Body of pancreas (tissue), 4 donors: ENCODE measurements at regions not wholly inside any gene's neighbourhood (a gene's known extent, or its start where the extent isn't known, plus 50 kb on each side); places are given as distances from the start of the nearest gene placed in this dataset.

Experiments used
- ATAC-seq: fragments of 150-250 bp; one replicate; pipeline ENCODE4 v1.9.1; 2016
- DNase-seq, 4 donors: peaks; one replicate each; pipeline ENCODE4 v3.0.0-alpha.2; 2019
- H3K27ac ChIP-seq, 4 donors: fragments of 200-600 bp; sonication (generic); 1 replicate in 3 of 4; 2 replicates in 1 of 4; pipeline versions ENCODE4 v1.5.1 to v1.6.1; 2016 to 2019; ENCODE audit warnings: mild to moderate bottlenecking in 1 of 4, mixed read lengths in 1 of 4, moderate library complexity in 1 of 4
- H3K27me3 ChIP-seq, 2 donors: fragments of 200-600 bp; sonication (generic); one replicate each; pipeline ENCODE4 v1.6.0; 2016; ENCODE audit warnings: mild to moderate bottlenecking in 1 of 2
- H3K36me3 ChIP-seq, 2 donors: fragments of 200-600 bp; sonication (generic); replicated peaks in 1 of 2; 2 replicates each; pipeline ENCODE4 v1.5.1; 2016; ENCODE audit warnings: low read depth in 2 of 2; ENCODE audit not compliant: insufficient read depth in 1 of 2
- H3K4me1 ChIP-seq: fragments of 200-600 bp; sonication (generic); one replicate; pipeline ENCODE4 v1.6.0; 2016
- H3K4me3 ChIP-seq, 2 donors: fragments of 200-600 bp; sonication (generic); 1 replicate in 1 of 2; 2 replicates in 1 of 2; pipeline ENCODE4 v1.5.1; 2016 to 2019
- H3K9me3 ChIP-seq, 3 donors: fragments of 200-600 bp; sonication (generic); 1 replicate in 2 of 3; 2 replicates in 1 of 3; pipeline ENCODE4 v1.5.1; 2016
- CTCF ChIP-seq, 7 experiments: fragments of 450-650 bp in 4 of 7; fragments of 200-600 bp in 3 of 7; sonication (generic) in 3 of 7; IDR thresholded peaks; one replicate each; pipeline ENCODE4 v1.5.1; 2016 to 2019; ENCODE audit warnings: antibody characterized with exemption in 7 of 7
- POLR2A ChIP-seq, 3 donors: fragments of 450-650 bp; IDR thresholded peaks; one replicate each; pipeline ENCODE4 v1.6.1; 2016; ENCODE audit warnings: antibody characterized with exemption in 3 of 3, mild to moderate bottlenecking in 2 of 3
- WGBS, 2 donors: methylation state at CpG; one replicate each; pipeline ENCODE4 v1.1.5; 2017; 5-methylcytosine and 5-hydroxymethylcytosine counted together
- intact Hi-C: fragments of 100-400 bp; cut with DNase I; formaldehyde crosslinking; loops from one replicate; pipeline ENCODE4 v1.15.1; 2023

GRCh38 chr22:49302150-49302460, 525.6 kb downstream of the BRD1 start:
- Histone ChIP-seq H3K27me3 (peaks cover 0 to 10% of the 10 kb centered on the region in 2 donors), H3K9me3 (no peaks in the 10 kb centered on the region), H3K36me3 (no peaks in the 10 kb centered on the region), H3K4me1 (peaks cover 5% of the 10 kb centered on the region), H3K4me3 (no peak overlapping the region), H3K27ac (no peak overlapping the region)
- no peak for ATAC-seq
- no peak for TF ChIP-seq POLR2A (IDR thresholded peaks at IDR 0.05)
- TF ChIP-seq CTCF (IDR thresholded peaks at IDR 0.05) = no peak
- 77% methylated on average over 7 to 11 of the region's 11 CpGs for WGBS, 2 donors
- peak in 1 of 4 donors; percentile 7 for DNase-seq
- intact Hi-C loops = loop anchor here (5.0 to 10.0 kb wide), 2 partner anchors 255 to 717 kb away; no protein-coding TSS in a partner anchor

GRCh38 chr22:49301398-49302149, 526.1 kb downstream of the BRD1 start:
- no peaks in the 10 kb centered on the region for H3K9me3 ChIP-seq
- ATAC-seq (no peak), DNase-seq (no peak)
- H3K27ac ChIP-seq = no peak overlapping the region
- TF ChIP-seq CTCF (IDR thresholded peaks at IDR 0.05) (no peak), POLR2A (IDR thresholded peaks at IDR 0.05) (no peak)
- H3K4me3 ChIP-seq = no peak overlapping the region
- intact Hi-C loops = loop anchor here (5.0 to 10.0 kb wide), 2 partner anchors 254 to 717 kb away; no protein-coding TSS in a partner anchor
- H3K4me1 ChIP-seq = peaks cover 5% of the 10 kb centered on the region
- H3K27me3 ChIP-seq = peaks cover 0 to 10% of the 10 kb centered on the region in 2 donors
- 67 to 70% methylated on average over 18 to 36 of the region's 37 CpGs for WGBS, 2 donors
- H3K36me3 ChIP-seq = no peaks in the 10 kb centered on the region

- no peaks in the 10 kb centered on the region for H3K9me3 ChIP-seq
- TF ChIP-seq POLR2A (IDR thresholded peaks at IDR 0.05) (no peak), CTCF (IDR thresholded peaks at IDR 0.05) (no peak)
- H3K27me3 ChIP-seq = peaks cover 0 to 10% of the 10 kb centered on the region in 2 donors
- H3K36me3 ChIP-seq = no peaks in the 10 kb centered on the region
- 46 to 65% methylated on average over 5 to 13 of the region's 15 CpGs for WGBS, 2 donors
- intact Hi-C loops = loop anchor here (5.0 to 10.0 kb wide), 2 partner anchors 254 to 716 kb away; no protein-coding TSS in a partner anchor
- H3K4me3 ChIP-seq = no peak overlapping the region
- ATAC-seq = no peak
- H3K27ac ChIP-seq = no peak overlapping the region
- DNase-seq = no peak
- H3K4me1 ChIP-seq = peaks cover 5% of the 10 kb centered on the region
Observed at GRCh38 chr22:49300951-49301397, 526.7 kb downstream of the BRD1 start.

- no peaks in the 10 kb centered on the region for H3K36me3 ChIP-seq
- peaks cover 5% of the 10 kb centered on the region for H3K4me1 ChIP-seq
- no peak for TF ChIP-seq POLR2A (IDR thresholded peaks at IDR 0.05)
- no peak for TF ChIP-seq CTCF (IDR thresholded peaks at IDR 0.05)
- H3K27ac ChIP-seq = no peak overlapping the region
- WGBS, 2 donors = 48 to 71% methylated on average over 3 to 10 of the region's 11 CpGs
- H3K4me3 ChIP-seq = no peak overlapping the region
- intact Hi-C loops = loop anchor here (5.0 to 10.0 kb wide), 2 partner anchors 253 to 715 kb away; no protein-coding TSS in a partner anchor
- DNase-seq = peak in 1 of 4 donors; percentile 4
- peaks cover 0 to 5% of the 10 kb centered on the region in 2 donors for H3K27me3 ChIP-seq
- ATAC-seq = no peak
- H3K9me3 ChIP-seq = no peaks in the 10 kb centered on the region
Observed at GRCh38 chr22:49300241-49300640, 527.4 kb downstream of the BRD1 start.
